CD14-positive monocyte (primary cell): ENCODE measurements at regions not wholly inside any gene's neighbourhood (a gene's known extent, or its start where the extent isn't known, plus 50 kb on each side); places are given as distances from the start of the nearest gene placed in this dataset.

Source experiments
- DNase-seq, 3 donors: peaks; one replicate each; pipeline ENCODE4 v3.0.0-alpha.2; 2011 to 2022
- H2AFZ ChIP-seq: 2 replicates; pipeline ENCODE4 v1.6.0; 2012; ENCODE audit warnings: mild to moderate bottlenecking, low read depth, low read length, inconsistent platforms; ENCODE audit not compliant: insufficient read depth, poor library complexity, severe bottlenecking
- H3K27ac ChIP-seq, 2 donors: 1 replicate in 1 of 2; 2 replicates in 1 of 2; pipeline ENCODE4 v1.5.1; 2012 to 2013; ENCODE audit warnings: low read length in 2 of 2, control low read depth in 1 of 2, inconsistent platforms in 1 of 2, low read depth in 1 of 2, mild to moderate bottlenecking in 1 of 2
- H3K27me3 ChIP-seq, 2 donors: one replicate each; pipeline versions ENCODE4 v1.6.0 to v1.6.1; 2011 to 2013; ENCODE audit warnings: low read length in 2 of 2; ENCODE audit not compliant: control insufficient read depth in 2 of 2, insufficient read depth in 2 of 2
- H3K36me3 ChIP-seq, 2 donors: replicated peaks in 1 of 2; 1 replicate in 1 of 2; 2 replicates in 1 of 2; pipeline versions ENCODE4 v1.5.1 to v1.6.1; 2012 to 2013; ENCODE audit warnings: low read length in 2 of 2, control low read depth in 1 of 2, inconsistent platforms in 1 of 2, mild to moderate bottlenecking in 1 of 2; ENCODE audit not compliant: insufficient read depth in 2 of 2, control insufficient read depth in 1 of 2
- H3K4me1 ChIP-seq, 2 donors: 1 replicate in 1 of 2; 2 replicates in 1 of 2; pipeline versions ENCODE4 v1.5.1 to v1.6.1; 2012 to 2013; ENCODE audit warnings: low read length in 2 of 2, control low read depth in 1 of 2, inconsistent platforms in 1 of 2, mild to moderate bottlenecking in 1 of 2, moderate library complexity in 1 of 2; ENCODE audit not compliant: insufficient read depth in 2 of 2, control insufficient read depth in 1 of 2
- H3K4me2 ChIP-seq: replicated peaks from 2 replicates; pipeline ENCODE3; 2012; ENCODE audit warnings: low read length, moderate library complexity, mild to moderate bottlenecking; ENCODE audit not compliant: poor library complexity, severe bottlenecking; ENCODE audit errors: extremely low read depth
- H3K4me3 ChIP-seq, 3 experiments: fragments of 200-600 bp in 1 of 3; sonication (generic) in 1 of 3; replicated peaks in 1 of 3; 1 replicate in 2 of 3; 2 replicates in 1 of 3; pipeline ENCODE4 v1.5.1; 2011 to 2013; ENCODE audit warnings: low read length in 3 of 3, mild to moderate bottlenecking in 3 of 3, control low read depth in 2 of 3, low read depth in 2 of 3, inconsistent platforms in 1 of 3, moderate library complexity in 1 of 3
- H3K79me2 ChIP-seq: 2 replicates; pipeline ENCODE4 v1.6.0; 2012; ENCODE audit warnings: mild to moderate bottlenecking, control low read depth, inconsistent platforms, low read length, moderate library complexity; ENCODE audit not compliant: insufficient read depth
- H3K9ac ChIP-seq: 2 replicates; pipeline ENCODE4 v1.6.0; 2017; ENCODE audit warnings: low read length, mild to moderate bottlenecking; ENCODE audit not compliant: insufficient read depth, poor library complexity, severe bottlenecking
- H3K9me3 ChIP-seq, 2 donors: replicated peaks in 1 of 2; 1 replicate in 1 of 2; 2 replicates in 1 of 2; pipeline versions ENCODE4 v1.5.1 to v1.6.1; 2012 to 2013; ENCODE audit warnings: low read length in 2 of 2, control low read depth in 1 of 2; ENCODE audit not compliant: control insufficient read depth in 1 of 2, insufficient read depth in 1 of 2
- H4K20me1 ChIP-seq: 2 replicates; pipeline ENCODE4 v1.6.0; 2012; ENCODE audit warnings: mild to moderate bottlenecking, low read length, control low read depth, moderate library complexity; ENCODE audit not compliant: insufficient read depth
- H3K27ac Mint-ChIP-seq, 7 donors: one replicate each; pipeline ENCODE4 v1.8.0; 2020; ENCODE audit warnings: mild to moderate bottlenecking in 7 of 7, mixed read lengths in 7 of 7, moderate library complexity in 6 of 7, inconsistent platforms in 2 of 7
- H3K27me3 Mint-ChIP-seq, 3 donors: one replicate each; pipeline ENCODE4 v1.8.0; 2021 to 2022; ENCODE audit warnings: low read depth in 3 of 3, mild to moderate bottlenecking in 3 of 3, mixed read lengths in 3 of 3, moderate library complexity in 3 of 3, inconsistent platforms in 1 of 3
- H3K36me3 Mint-ChIP-seq, 2 donors: one replicate each; pipeline ENCODE4 v1.8.0; 2020; ENCODE audit warnings: mixed read lengths in 2 of 2, inconsistent platforms in 1 of 2, mild to moderate bottlenecking in 1 of 2
- H3K4me1 Mint-ChIP-seq: one replicate; pipeline ENCODE4 v1.8.0; 2020; ENCODE audit warnings: mild to moderate bottlenecking, mixed read lengths
- H3K4me3 Mint-ChIP-seq, 2 donors: one replicate each; pipeline ENCODE4 v1.8.0; 2020; ENCODE audit warnings: mild to moderate bottlenecking in 2 of 2, mixed read lengths in 2 of 2, moderate library complexity in 1 of 2
- H3K9me3 Mint-ChIP-seq, 7 donors: one replicate each; pipeline ENCODE4 v1.8.0; 2020 to 2022; ENCODE audit warnings: mixed read lengths in 7 of 7, mild to moderate bottlenecking in 6 of 7, moderate library complexity in 6 of 7, inconsistent platforms in 2 of 7
- CTCF ChIP-seq: fragments of 200-600 bp; IDR thresholded peaks from one replicate; pipeline ENCODE4 v1.8.0; 2022; ENCODE audit warnings: antibody characterized with exemption, mild to moderate bottlenecking
- WGBS: methylation state at CpG from one replicate; pipeline ENCODE4 v1.1.5; 2013; ENCODE audit warnings: missing lambda C conversion rate; ENCODE audit not compliant: insufficient coverage; 5-methylcytosine and 5-hydroxymethylcytosine counted together
- intact Hi-C, 2 donors: fragments of 100-400 bp; cut with micrococcal nuclease; formaldehyde crosslinking; loops; one replicate each; pipeline versions ENCODE4 v1.15.0 to v1.15.1; 2023

- no peaks in the 10 kb centered on the region for H3K4me1 Mint-ChIP-seq
- peaks cover 0 to 6% (median 0%) of the 10 kb centered on the region in 7 donors for H3K9me3 Mint-ChIP-seq
- DNase-seq = no peak
- intact Hi-C loops = no loop called here
- H3K4me3 ChIP-seq = no peak overlapping the region
- no peak overlapping the region for H3K27ac ChIP-seq
- H4K20me1 ChIP-seq = no peaks in the 10 kb centered on the region
- no peak overlapping the region for H2AFZ ChIP-seq
- H3K79me2 ChIP-seq = no peaks in the 10 kb centered on the region
- H3K4me1 ChIP-seq = no peaks in the 10 kb centered on the region
- WGBS = 100% methylated on average over 1 of the region's 1 CpG
- no peaks in the 10 kb centered on the region for H3K36me3 ChIP-seq
- no peaks in the 10 kb centered on the region for H3K27me3 ChIP-seq
- no peak for TF ChIP-seq CTCF
- H3K27me3 Mint-ChIP-seq = peaks cover 0 to 4% (median 1%) of the 10 kb centered on the region in 3 donors
- no peaks in the 10 kb centered on the region for H3K9me3 ChIP-seq
- no peak overlapping the region for H3K9ac ChIP-seq
- no peak overlapping the region for H3K27ac Mint-ChIP-seq
- H3K36me3 Mint-ChIP-seq = no peaks in the 10 kb centered on the region
- H3K4me2 ChIP-seq = no peak overlapping the region
- no peak overlapping the region for H3K4me3 Mint-ChIP-seq
Measured at GRCh38 chr12:14058717-14059116, 77.3 kb upstream of the GRIN2B start.

GRCh38 chr12:14059548-14059947 is 78.1 kb upstream of the GRIN2B start:
- H3K36me3 ChIP-seq = no peaks in the 10 kb centered on the region
- H3K27me3 Mint-ChIP-seq = peaks cover 0 to 3% (median 1%) of the 10 kb centered on the region in 3 donors
- H3K9me3 ChIP-seq = no peaks in the 10 kb centered on the region
- H3K4me1 ChIP-seq = no peaks in the 10 kb centered on the region
- intact Hi-C loops = no loop called here
- H3K27ac Mint-ChIP-seq = no peak overlapping the region
- DNase-seq = no peak
- no peaks in the 10 kb centered on the region for H3K79me2 ChIP-seq
- no peaks in the 10 kb centered on the region for H3K27me3 ChIP-seq
- whole genome bisulfite sequencing = no CpG with 5 or more reads among the region's 2 CpGs
- no peak overlapping the region for H2AFZ ChIP-seq
- H3K4me1 Mint-ChIP-seq = no peaks in the 10 kb centered on the region
- H3K36me3 Mint-ChIP-seq = no peaks in the 10 kb centered on the region
- H3K4me3 Mint-ChIP-seq = no peak overlapping the region
- no peak overlapping the region for H3K4me3 ChIP-seq
- no peak overlapping the region for H3K9ac ChIP-seq
- H3K27ac ChIP-seq = no peak overlapping the region
- H3K4me2 ChIP-seq = no peak overlapping the region
- TF ChIP-seq CTCF = no peak
- H4K20me1 ChIP-seq = no peaks in the 10 kb centered on the region
- peaks cover 0 to 3% (median 0%) of the 10 kb centered on the region in 7 donors for H3K9me3 Mint-ChIP-seq
